ENCODE measurements at regions not wholly inside any gene's neighbourhood (a gene's known extent, or its start where the extent isn't known, plus 50 kb on each side); places are given as distances from the start of the nearest gene placed in this dataset.
A peak's percentile ranks its signal among the peaks of the same experiment; 100 is the strongest.

DNA sequence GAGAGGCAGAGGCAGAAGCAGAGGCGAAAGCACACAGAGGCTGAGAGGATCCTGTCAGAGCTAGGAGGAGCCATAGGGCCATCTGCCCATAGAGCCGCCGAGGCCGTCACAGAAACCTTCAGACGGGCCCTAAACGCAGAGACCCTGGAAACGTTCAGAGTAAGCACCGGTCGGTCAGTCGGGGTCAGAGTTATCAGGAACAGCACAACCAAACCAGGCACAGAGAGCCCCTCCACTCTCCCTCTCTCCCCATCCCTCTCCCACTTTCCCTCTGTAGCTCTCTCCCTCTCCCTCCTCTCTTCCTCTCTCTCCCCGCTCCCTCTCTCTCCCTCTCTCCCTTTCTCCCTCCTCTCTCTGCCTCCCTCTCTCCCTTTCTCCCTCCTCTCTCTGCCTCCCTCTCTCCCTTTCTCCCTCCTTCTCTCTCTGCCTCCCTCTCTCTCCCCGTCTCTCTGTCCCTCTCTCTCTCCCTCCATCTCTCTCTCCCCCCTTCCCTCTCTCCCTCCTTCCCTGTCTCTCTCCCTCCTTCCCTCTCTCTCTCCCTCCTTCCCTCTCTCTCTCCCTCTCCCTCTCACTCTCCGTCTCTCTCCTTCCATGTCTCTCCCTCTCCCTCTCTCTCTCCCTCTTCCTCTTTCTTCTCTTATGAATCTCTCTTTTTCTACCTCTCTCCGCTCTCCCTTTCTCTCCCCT is 138.9 kb downstream of the C16orf95 start:
- CTCF ChIA-PET, result no interaction called here
- no peak overlapping the region; the same call in 1 of the 2 replicates for H3K27ac ChIP-seq
- no peak for DNase-seq (ENCODE audit: low spot score)
- POLR2A ChIA-PET (ENCODE audit: low non-redundant PET), result interaction anchor here (0.6 kb wide), 1 partner anchor 797 kb away, joined by 3 read pairs; no protein-coding TSS in a partner anchor
- TF ChIP-seq, protein P1, sequence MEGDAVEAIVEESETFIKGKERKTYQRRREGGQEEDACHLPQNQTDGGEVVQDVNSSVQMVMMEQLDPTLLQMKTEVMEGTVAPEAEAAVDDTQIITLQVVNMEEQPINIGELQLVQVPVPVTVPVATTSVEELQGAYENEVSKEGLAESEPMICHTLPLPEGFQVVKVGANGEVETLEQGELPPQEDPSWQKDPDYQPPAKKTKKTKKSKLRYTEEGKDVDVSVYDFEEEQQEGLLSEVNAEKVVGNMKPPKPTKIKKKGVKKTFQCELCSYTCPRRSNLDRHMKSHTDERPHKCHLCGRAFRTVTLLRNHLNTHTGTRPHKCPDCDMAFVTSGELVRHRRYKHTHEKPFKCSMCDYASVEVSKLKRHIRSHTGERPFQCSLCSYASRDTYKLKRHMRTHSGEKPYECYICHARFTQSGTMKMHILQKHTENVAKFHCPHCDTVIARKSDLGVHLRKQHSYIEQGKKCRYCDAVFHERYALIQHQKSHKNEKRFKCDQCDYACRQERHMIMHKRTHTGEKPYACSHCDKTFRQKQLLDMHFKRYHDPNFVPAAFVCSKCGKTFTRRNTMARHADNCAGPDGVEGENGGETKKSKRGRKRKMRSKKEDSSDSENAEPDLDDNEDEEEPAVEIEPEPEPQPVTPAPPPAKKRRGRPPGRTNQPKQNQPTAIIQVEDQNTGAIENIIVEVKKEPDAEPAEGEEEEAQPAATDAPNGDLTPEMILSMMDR (conservative IDR thresholded peaks at IDR 0.05; ENCODE audit: low read depth), result no peak

DNA sequence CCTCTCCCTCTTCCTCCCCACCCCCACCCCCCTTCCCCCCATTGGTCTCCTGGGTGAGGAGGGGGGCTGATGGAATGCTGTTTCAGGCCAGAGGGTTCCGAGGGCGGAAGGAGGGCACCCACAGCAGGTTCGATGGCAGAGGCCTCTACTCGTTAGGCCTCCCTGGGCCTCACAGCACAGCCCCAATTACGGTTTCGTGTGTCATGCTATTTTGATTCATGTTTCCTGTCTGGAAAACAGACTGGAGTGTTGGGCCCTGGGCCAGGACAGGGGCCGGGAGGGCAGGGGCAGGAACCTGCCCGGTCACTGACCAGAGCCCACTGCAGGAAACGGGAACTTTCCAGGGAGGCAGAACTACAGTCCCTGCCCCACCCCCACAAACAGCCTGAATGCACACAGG is 138.2 kb downstream of the C16orf95 start:
- ChIA-PET POLR2A (ENCODE audit: low non-redundant PET) (no interaction called here), CTCF (no interaction called here)
- peak overlapping the region; percentile 10; the same call in 1 of the 2 replicates for H3K27ac ChIP-seq
- TF ChIP-seq, protein P1 (conservative IDR thresholded peaks at IDR 0.05; ENCODE audit: low read depth), result no peak
- DNase-seq (ENCODE audit: low spot score), result peak; percentile 49

DNA sequence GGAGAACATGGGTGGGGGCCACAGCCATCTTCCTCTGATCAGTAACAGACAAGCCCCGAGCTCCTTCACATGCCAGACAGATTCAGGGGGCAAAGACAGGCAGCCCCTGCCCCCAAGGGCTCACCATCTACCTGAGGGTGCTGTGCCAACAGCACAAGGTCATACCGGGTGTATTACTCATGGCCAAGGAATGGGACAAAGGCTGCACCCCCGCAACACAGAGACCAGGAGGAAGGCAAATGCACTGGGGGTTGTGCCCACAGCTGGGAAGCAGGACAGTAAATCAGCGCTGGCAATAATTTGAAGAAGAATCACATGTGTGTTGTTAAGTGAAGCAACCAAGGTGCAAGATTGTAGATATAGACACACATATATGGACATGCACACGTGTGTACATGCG is 137.1 kb downstream of the C16orf95 start:
- TF ChIP-seq, protein P1 (conservative IDR thresholded peaks at IDR 0.05; ENCODE audit: low read depth), result no peak
- peak; percentile 42 for DNase-seq (ENCODE audit: low spot score)
- POLR2A ChIA-PET (ENCODE audit: low non-redundant PET), result no interaction called here
- CTCF ChIA-PET, result no interaction called here
- no peak overlapping the region for H3K27ac ChIP-seq

DNA sequence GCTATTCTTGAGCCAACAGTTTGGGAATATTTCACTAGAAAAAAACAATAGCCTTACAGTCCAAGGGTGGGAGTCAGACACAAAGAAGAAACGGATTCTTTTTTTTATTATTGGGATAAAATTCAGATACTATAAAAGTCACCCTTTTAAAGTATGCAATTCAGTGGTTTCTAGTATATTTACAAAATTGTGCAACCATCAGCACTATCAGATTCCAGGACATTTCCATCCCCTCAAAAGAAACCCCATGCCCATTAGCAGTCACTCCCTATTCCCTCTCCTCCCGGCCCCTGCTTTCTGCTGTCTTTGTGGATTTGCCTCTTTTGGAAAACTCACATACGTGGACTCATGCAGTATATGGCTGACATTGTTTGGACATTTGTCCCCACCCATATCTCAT is 134.4 kb downstream of the C16orf95 start:
- no peak for DNase-seq (ENCODE audit: low spot score)
- TF ChIP-seq, protein P1 (conservative IDR thresholded peaks at IDR 0.05; ENCODE audit: low read depth), result no peak
- POLR2A ChIA-PET (ENCODE audit: low non-redundant PET), result no interaction called here
- no peak overlapping the region for H3K27ac ChIP-seq
- CTCF ChIA-PET, result no interaction called here

DNA sequence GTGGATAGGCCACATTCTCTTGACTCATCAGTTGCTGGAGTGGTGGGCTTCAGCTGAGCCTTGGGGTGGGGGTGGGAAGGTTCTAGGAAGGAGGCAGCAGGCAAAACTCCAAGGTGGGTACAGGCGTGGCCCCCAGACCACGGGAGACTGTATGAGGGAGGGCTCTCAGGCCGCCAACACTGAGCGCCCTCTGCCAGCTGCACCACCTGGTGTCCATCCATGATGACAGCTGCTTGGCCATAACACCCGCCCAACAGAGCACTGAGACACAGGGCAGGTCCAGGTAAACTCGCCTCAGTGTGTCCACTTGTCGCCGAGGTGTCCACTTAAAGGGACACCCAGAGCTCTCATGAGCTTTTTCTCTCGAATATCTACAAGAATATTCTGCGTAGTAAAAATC is 133.5 kb downstream of the C16orf95 start:
- DNase-seq (ENCODE audit: low spot score), result no peak
- ChIA-PET CTCF (interaction anchor here (0.6 kb wide), 1 partner anchor 86 kb away, joined by 4 read pairs; no protein-coding TSS in a partner anchor), POLR2A (ENCODE audit: low non-redundant PET) (no interaction called here)
- TF ChIP-seq, protein P1 (conservative IDR thresholded peaks at IDR 0.05; ENCODE audit: low read depth), result no peak
- H3K27ac ChIP-seq, result no peak overlapping the region

DNA sequence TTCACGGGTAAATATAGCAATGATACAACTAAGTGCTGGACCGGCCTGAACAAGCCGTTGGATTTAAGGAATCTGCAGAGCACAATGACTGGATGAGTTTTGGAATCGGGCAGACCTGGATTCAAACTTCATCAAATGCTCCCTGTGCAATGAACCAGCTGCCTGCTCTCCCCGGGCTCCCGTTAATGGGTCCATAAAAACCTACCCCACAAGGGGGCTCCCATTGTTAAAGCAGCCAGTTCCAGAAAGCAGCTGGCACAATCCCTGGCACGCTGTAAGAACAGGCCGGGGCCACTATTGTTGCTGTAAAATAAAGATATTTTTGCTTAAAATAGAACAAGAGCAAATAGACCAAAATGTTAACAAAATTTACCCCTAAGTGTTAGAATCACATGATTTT is 131.9 kb downstream of the C16orf95 start:
- CTCF ChIA-PET, result interaction anchor here (0.7 kb wide), 2 partner anchors 66 to 101 kb away, joined by 3 read pairs; no protein-coding TSS in a partner anchor

More for the DNA sequence above, 131.9 kb downstream of the C16orf95 start:
- no peak overlapping the region for H3K27ac ChIP-seq
- DNase-seq (ENCODE audit: low spot score), result no peak
- TF ChIP-seq, protein P1 (conservative IDR thresholded peaks at IDR 0.05; ENCODE audit: low read depth), result no peak
- POLR2A ChIA-PET (ENCODE audit: low non-redundant PET), result no interaction called here

Data from RWPE1 (cell line).